PC-3 (cell line): ENCODE measurements at regions not wholly inside any gene's neighbourhood (a gene's known extent, or its start where the extent isn't known, plus 50 kb on each side); places are given as distances from the start of the nearest gene placed in this dataset.

Experiments used
- ATAC-seq: fragments of 200-7000 bp; cut with Tn5 transposase; 2 replicates; pipeline ENCODE4 v1.9.1; 2020; ENCODE audit warnings: mild to moderate bottlenecking, moderate library complexity
- BruUV-seq: library from RNA; stranded (reverse); fragments of 400-500 nt; replicated peaks from 2 replicates; lab custom pipeline; 2021; lab: Mats Ljungman, UMichigan
- CTCF ChIA-PET: fragments of 300-600 bp; sonication (Branson Sonifier 250); formaldehyde crosslinking; loops from one replicate; lab custom pipeline; 2022; ENCODE audit warnings: antibody characterized with exemption; lab: Charles Lee
- POLR2A ChIA-PET: fragments of 300-600 bp; sonication (Branson Sonifier 250); formaldehyde crosslinking; loops from one replicate; lab custom pipeline; 2022; ENCODE audit warnings: antibody characterized with exemption; ENCODE audit not compliant: unreplicated experiment; lab: Charles Lee
- DNase-seq: peaks from one replicate; pipeline ENCODE4 v3.0.0-alpha.2; 2015
- H2AFZ ChIP-seq: fragments of 300-600 bp; sonication (generic); 2 replicates; pipeline ENCODE4 v1.6.0; 2016; ENCODE audit warnings: antibody characterized with exemption, low read length
- H3F3A ChIP-seq: fragments of 300-600 bp; sonication (generic); one replicate; pipeline ENCODE4 v1.6.0; 2017; ENCODE audit warnings: antibody characterized with exemption, low read length, control low read depth, mild to moderate bottlenecking; ENCODE audit not compliant: unreplicated experiment
- H3K27ac ChIP-seq: fragments of 300-600 bp; sonication (generic); 2 replicates; pipeline ENCODE4 v1.5.1; 2016; ENCODE audit warnings: mild to moderate bottlenecking, low read length
- H3K27me3 ChIP-seq: fragments of 300-600 bp; sonication (generic); 2 replicates; pipeline ENCODE4 v1.6.1; 2016; ENCODE audit warnings: low read length, mixed read lengths
- H3K36me3 ChIP-seq: fragments of 300-600 bp; sonication (generic); 2 replicates; pipeline ENCODE4 v1.6.1; 2016; ENCODE audit warnings: low read depth, mixed run types, low read length, mixed read lengths
- H3K4me1 ChIP-seq: fragments of 300-600 bp; sonication (generic); 2 replicates; pipeline ENCODE4 v1.5.1; 2016; ENCODE audit warnings: low read length; ENCODE audit not compliant: insufficient read depth
- H3K4me2 ChIP-seq: fragments of 300-600 bp; sonication (generic); 2 replicates; pipeline ENCODE4 v1.6.0; 2016; ENCODE audit warnings: low read length
- H3K4me3 ChIP-seq: fragments of 300-600 bp; sonication (generic); 2 replicates; pipeline ENCODE4 v1.5.1; 2016; ENCODE audit warnings: mild to moderate bottlenecking, low read length, mixed read lengths
- H3K79me2 ChIP-seq: fragments of 300-600 bp; sonication (generic); 2 replicates; pipeline ENCODE4 v1.6.1; 2017; ENCODE audit warnings: low read length, mixed read lengths
- H3K9ac ChIP-seq: fragments of 300-600 bp; sonication (generic); 2 replicates; pipeline ENCODE4 v1.6.0; 2016; ENCODE audit warnings: mild to moderate bottlenecking, low read length
- H3K9me2 ChIP-seq: fragments of 300-600 bp; sonication (generic); replicated peaks from 2 replicates; pipeline ENCODE4 v1.6.1; 2016; ENCODE audit warnings: mixed run types, low read length, mixed read lengths
- H3K9me3 ChIP-seq: fragments of 300-600 bp; sonication (generic); 2 replicates; pipeline ENCODE4 v1.6.1; 2016; ENCODE audit warnings: low read length, mixed read lengths
- H4K20me1 ChIP-seq: fragments of 300-600 bp; sonication (generic); 2 replicates; pipeline ENCODE4 v1.6.1; 2016; ENCODE audit warnings: low read length, mixed read lengths
- CTCF ChIP-seq: fragments of 300-600 bp; sonication (generic); conservative IDR thresholded peaks from 2 replicates; pipeline ENCODE4 v1.5.1; 2017; ENCODE audit warnings: antibody characterized with exemption, low read depth, mild to moderate bottlenecking, low read length
- EZH2 ChIP-seq: fragments of 300-600 bp; sonication (generic); IDR thresholded peaks from one replicate; pipeline ENCODE4 v1.6.1; 2017; ENCODE audit warnings: antibody characterized with exemption, mild to moderate bottlenecking, low read length; ENCODE audit not compliant: unreplicated experiment
- EZH2phosphoT487 ChIP-seq: fragments of 300-600 bp; sonication (generic); IDR thresholded peaks from 2 replicates; pipeline ENCODE4 v1.6.1; 2018; ENCODE audit warnings: mild to moderate bottlenecking, antibody characterized with exemption, low read length, borderline replicate concordance
- intact Hi-C: fragments of 100-400 bp; cut with micrococcal nuclease; formaldehyde crosslinking; loops from 2 replicates; pipeline ENCODE4 v1.9.0; 2023

DNA sequence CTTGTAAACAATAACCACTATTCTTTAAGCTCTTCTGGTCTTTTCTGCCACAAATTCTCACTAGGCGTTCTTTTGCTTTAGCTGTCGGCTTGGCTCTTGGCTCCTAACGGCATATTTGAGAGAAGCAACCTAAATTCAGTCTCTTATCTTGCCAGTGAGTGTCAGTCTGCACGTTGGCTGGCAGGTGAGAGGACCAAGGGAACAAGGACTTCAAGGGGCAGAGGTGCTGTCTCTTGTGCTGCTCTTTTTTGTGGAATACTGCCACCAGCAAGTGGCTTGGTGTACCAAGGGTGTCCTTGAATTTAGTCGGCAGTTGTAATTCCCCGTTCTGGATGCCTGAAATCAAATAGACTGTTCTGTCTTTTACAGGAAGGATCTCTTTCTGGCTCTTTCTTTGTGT is 77.8 kb upstream of the SLC4A4 start:
- intact Hi-C loops: loop anchor here (5.0 kb wide), 1 partner anchor 74 kb away; no protein-coding TSS in a partner anchor
- DNase-seq (no peak), ATAC-seq (no peak)
- no peaks in the 10 kb centered on the region for H3K4me1 ChIP-seq
- H2AFZ ChIP-seq: no peak overlapping the region
- no TSS peak for BruUV-seq
- POLR2A ChIA-PET: no interaction called here
- no peaks in the 10 kb centered on the region for H3K27me3 ChIP-seq
- H3F3A ChIP-seq: no peaks in the 10 kb centered on the region
- no peaks in the 10 kb centered on the region for H3K79me2 ChIP-seq
- no peak overlapping the region for H3K4me2 ChIP-seq
- H3K9ac ChIP-seq: no peak overlapping the region
- no peaks in the 10 kb centered on the region for H3K9me2 ChIP-seq
- no peaks in the 10 kb centered on the region for H3K36me3 ChIP-seq
- H3K9me3 ChIP-seq: no peaks in the 10 kb centered on the region
- H3K4me3 ChIP-seq: no peak overlapping the region
- CTCF ChIA-PET: no interaction called here
- no peak overlapping the region for H3K27ac ChIP-seq
- no peaks in the 10 kb centered on the region for H4K20me1 ChIP-seq
- no peak for TF ChIP-seq EZH2phosphoT487

GRCh38 chr4:71261633-71262121 is 77.1 kb upstream of the SLC4A4 start:
- ChIA-PET CTCF (no interaction called here), POLR2A (no interaction called here)
- intact Hi-C loops: loop anchor here (5.0 kb wide), 1 partner anchor 74 kb away; no protein-coding TSS in a partner anchor

DNA sequence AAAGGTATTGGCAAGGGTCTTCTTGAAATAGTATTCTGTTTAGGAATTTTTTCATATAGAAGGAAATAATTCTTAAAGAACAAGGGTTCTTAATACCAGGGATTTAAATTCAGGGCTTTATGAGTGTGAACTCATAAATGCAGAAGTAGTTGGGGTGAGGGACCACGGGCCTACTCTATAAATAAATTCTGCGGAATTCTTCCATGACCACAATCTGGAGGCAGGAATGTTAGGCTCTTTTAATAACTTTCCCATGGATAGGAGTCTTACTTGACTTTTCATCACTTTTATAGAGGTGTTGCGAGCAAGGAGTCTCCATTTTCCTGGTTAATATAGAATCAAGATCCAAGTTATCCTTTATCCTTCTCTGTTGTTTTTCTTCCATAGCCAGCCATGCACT is 76.7 kb upstream of the SLC4A4 start:
- POLR2A ChIA-PET: no interaction called here

More at GRCh38 chr4:71261633-71262121, 77.1 kb upstream of the SLC4A4 start:
- Histone ChIP-seq H3K36me3 (no peaks in the 10 kb centered on the region), H3K9me3 (no peaks in the 10 kb centered on the region), H3K4me2 (no peak overlapping the region), H3K27me3 (no peaks in the 10 kb centered on the region), H3F3A (no peaks in the 10 kb centered on the region), H2AFZ (no peak overlapping the region), H3K9me2 (no peaks in the 10 kb centered on the region), H4K20me1 (no peaks in the 10 kb centered on the region), H3K4me3 (no peak overlapping the region), H3K4me1 (no peaks in the 10 kb centered on the region), H3K9ac (no peak overlapping the region), H3K27ac (no peak overlapping the region), H3K79me2 (no peaks in the 10 kb centered on the region)
- TF ChIP-seq EZH2phosphoT487: no peak
- TF ChIP-seq CTCF: no peak
- TF ChIP-seq EZH2: no peak
- no TSS peak for BruUV-seq
- ATAC-seq (peak; percentile 57), DNase-seq (peak; percentile 41)

More for the DNA sequence above, 76.7 kb upstream of the SLC4A4 start:
- no peaks in the 10 kb centered on the region for H4K20me1 ChIP-seq
- H3F3A ChIP-seq: no peaks in the 10 kb centered on the region
- CTCF ChIA-PET: no interaction called here
- no peaks in the 10 kb centered on the region for H3K4me1 ChIP-seq
- intact Hi-C loops: loop anchor here (5.0 kb wide), 1 partner anchor 75 kb away; no protein-coding TSS in a partner anchor
- H3K27ac ChIP-seq: no peak overlapping the region
- H3K9me3 ChIP-seq: no peaks in the 10 kb centered on the region
- BruUV-seq: no TSS peak
- DNase-seq: no peak
- no peaks in the 10 kb centered on the region for H3K27me3 ChIP-seq
- H2AFZ ChIP-seq: no peak overlapping the region
- H3K79me2 ChIP-seq: no peaks in the 10 kb centered on the region
- H3K9me2 ChIP-seq: no peaks in the 10 kb centered on the region
- H3K36me3 ChIP-seq: no peaks in the 10 kb centered on the region
- no peak overlapping the region for H3K9ac ChIP-seq
- no peak overlapping the region for H3K4me3 ChIP-seq
- ATAC-seq: no peak
- no peak overlapping the region for H3K4me2 ChIP-seq
- TF ChIP-seq EZH2 (no peak), EZH2phosphoT487 (no peak), CTCF (no peak)
